Activated CD4-positive, alpha-beta T cell treated with anti-CD3 and anti-CD28 coated beads, Interleukin-2, amount 50 U/mL, for 24 hours (primary cell): ENCODE measurements at regions not wholly inside any gene's neighbourhood (a gene's known extent, or its start where the extent isn't known, plus 50 kb on each side); places are given as distances from the start of the nearest gene placed in this dataset.
"Not testable (repeated sequence)": the region's sequence is repeated elsewhere in the genome, so short reads cannot be mapped to it uniquely, and the experiment has no call there.

ENCODE experiments used
- DNase-seq, 2 donors: peaks; one replicate each; pipeline ENCODE4 v3.0.0-alpha.2; 2020; ENCODE audit warnings: low read depth in 1 of 2, low spot score in 1 of 2

DNA sequence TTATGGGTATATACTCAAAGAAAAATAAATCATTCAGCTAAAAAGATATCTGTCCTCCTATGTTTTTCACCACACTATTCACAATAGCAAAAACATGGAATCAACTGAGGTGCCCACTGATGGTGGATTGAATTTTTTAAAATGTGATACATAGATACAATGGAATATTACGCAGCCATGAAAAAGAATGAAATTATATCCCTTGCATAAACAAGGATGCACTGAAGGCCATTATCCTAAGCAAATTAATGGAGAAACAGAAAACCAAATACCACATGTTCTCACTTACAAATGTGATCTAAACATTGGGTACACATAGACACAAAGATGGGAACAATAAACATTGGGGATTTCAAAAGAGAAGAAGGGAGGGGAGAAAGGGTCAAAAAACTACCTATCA is 964.2 kb upstream of the IGFBP7 start:
- no peak for DNase-seq

- no peak for DNase-seq
These were observed 960.5 kb upstream of the IGFBP7 start for GRCh38 chr4:58070726-58071125.

DNA sequence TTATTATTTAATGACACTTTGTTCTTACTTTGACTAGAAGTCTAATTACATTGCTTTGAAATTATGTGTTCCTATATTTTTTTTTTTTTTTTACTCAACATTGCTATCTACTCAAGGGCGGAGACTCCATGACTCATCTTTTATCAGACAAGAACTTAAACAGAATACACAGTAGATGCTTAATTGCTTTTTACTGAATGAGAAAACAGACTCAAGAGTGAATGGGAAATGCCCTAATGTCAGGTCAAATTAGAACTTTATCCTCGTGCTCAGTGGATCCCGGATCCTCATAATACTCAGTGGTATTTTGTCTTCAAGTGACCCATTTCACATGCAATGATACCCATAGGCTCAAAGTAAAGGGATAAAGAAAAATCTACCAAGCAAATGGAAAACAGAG is 954.5 kb upstream of the IGFBP7 start:
- no peak for DNase-seq

DNA sequence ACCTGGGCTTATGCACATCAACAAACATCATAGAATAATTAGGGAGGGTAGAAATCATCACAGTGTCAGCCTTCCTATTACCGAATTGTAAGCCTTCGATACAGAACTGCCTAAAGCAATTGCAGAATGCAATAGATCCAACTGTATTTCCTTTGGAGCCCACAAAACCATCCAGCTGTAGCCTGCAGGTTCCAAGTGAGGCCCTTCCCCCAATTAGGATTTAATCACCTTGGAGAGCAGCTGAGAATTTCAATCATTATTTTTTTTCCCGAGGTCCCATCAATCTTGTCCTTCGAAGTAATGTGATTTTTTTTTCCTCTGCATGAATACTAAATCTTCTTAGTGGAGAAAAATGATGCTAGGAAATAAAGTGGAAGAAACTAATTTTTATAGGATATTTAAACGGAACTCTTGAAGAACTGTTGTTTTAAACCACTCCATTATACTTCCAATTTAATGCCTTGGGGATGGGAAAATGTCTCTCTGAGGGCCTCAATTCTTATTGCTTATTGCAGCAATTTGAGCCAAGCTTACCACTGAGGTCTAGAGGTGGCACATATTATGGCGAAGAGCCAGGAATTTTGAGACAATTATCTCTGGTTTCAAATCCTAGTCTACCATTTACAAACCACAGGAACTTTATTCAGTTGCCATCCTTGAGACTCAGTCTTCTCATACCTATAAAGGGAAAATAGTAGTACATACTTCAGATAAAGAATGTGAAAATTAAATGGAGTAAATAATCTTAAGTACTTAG is 953.4 kb upstream of the IGFBP7 start:
- DNase-seq = no peak

DNA sequence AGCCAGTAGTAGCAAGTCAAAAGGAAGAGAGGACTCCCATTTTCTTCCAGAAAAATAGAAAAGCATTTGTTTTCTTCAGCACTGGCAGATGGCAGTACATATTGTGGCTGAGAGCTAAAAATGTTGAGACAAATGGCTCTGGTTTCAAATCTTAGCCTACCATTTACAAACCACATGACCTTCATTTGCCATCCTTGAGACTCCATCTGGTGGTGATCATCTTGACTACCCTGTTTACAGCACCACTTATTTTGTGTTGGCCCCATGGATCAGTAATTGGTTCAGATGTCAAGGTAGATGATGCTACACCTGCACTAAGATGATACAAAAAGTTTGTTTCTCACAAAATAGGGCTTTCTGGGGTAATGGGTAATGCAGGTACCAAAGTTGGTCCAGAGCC is 951.8 kb upstream of the IGFBP7 start:
- DNase-seq = no peak

GRCh38 chr4:58050439-58050838 is 940.3 kb upstream of the IGFBP7 start:
- DNase-seq = no peak

DNA sequence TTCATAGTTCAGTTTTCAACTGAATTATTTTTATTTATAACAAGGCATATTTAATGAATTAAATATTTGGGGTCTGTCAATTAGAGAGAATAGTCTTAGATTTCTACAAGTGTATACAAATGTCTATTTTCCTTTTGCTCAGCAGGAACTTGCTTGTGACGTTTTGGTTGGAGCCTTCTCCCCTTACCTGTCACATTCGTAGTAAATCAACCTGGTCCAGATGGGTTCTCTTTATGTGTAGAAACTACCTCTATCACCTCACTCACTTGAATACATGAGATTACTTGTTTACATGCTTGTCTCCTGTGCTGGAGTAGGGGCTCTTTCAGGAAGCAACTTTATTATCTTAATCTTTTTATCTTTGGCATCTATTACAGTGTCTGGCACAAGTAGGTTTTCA is 938.3 kb upstream of the IGFBP7 start:
- DNase-seq = no peak

GRCh38 chr4:58042176-58042575 is 932.0 kb upstream of the IGFBP7 start:
- DNase-seq = no peak

DNA sequence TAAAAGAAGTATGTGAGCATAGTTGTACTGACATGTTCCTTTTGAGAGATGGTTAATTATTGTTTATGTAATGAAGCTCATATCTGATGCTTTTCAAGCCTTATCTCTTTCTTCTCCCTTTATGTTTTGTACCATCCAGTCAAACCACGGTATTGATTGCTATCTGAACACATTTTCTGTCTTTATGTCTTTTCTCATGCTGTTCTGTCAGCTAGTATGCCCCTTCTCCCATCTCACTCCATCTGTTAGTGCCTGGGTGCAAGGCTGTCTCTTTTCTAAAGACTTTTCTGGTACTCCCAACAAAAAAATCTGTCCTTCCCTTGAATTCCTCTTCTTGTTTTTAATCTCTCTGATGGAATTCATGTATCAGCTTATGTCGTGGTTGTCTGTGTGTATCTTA is 883.8 kb upstream of the IGFBP7 start:
- DNase-seq = no peak

GRCh38 chr4:57989430-57989829 is 879.2 kb upstream of the IGFBP7 start:
- no peak for DNase-seq

GRCh38 chr4:57985161-57985560 is 875.0 kb upstream of the IGFBP7 start:
- no peak for DNase-seq

GRCh38 chr4:57981123-57981522 is 870.9 kb upstream of the IGFBP7 start:
- DNase-seq = no peak

GRCh38 chr4:57974821-57975220 is 864.6 kb upstream of the IGFBP7 start:
- DNase-seq = no peak

DNA sequence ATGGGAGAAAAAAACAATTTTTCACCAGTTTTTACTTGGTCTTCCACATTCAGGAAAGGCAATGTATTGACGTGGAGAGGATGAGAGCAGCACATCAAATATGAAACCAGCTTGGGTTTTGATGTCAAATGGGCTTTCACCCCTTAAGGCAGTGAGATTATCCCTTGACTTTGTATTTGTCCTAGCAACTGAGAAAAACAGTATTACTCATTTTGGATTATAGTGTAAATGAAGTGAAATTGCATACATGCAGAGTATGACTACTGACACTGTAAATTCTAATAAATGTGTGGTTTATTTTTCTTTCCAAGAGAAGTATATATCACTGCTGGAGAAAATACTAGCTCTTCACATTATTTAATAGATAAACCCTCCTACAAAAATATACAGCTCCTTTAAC is 863.6 kb upstream of the IGFBP7 start:
- no peak for DNase-seq

- DNase-seq = no peak
These were observed 861.1 kb upstream of the IGFBP7 start for GRCh38 chr4:57971261-57971660.

GRCh38 chr4:57966987-57967760 is 857.0 kb upstream of the IGFBP7 start:
- DNase-seq = no peak

- DNase-seq = not testable (repeated sequence)
These were observed 855.2 kb upstream of the IGFBP7 start for GRCh38 chr4:57965431-57965830.

GRCh38 chr4:57945298-57945697 is 835.1 kb upstream of the IGFBP7 start:
- no peak for DNase-seq

GRCh38 chr4:57943682-57944081 is 833.5 kb upstream of the IGFBP7 start:
- DNase-seq = no peak

DNA sequence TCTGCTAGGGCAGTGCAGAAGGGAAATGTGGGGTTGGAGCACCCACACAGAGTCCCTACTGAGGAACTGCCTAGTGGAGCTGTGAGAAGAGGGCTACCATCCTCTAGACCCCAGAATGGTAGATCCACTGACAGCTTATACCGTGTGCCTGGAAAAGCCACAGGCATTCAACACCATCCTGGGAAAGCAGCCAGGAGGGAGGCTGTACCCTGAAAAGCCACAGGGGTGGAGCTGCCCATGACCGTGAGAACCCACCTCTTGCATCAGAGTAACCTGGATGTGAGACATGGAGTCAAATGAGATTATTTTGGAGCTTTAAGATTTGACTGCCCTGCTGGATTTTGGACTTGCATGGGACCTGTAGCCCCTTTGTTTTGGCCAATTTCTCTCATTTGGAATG is 827.1 kb upstream of the IGFBP7 start:
- not testable (repeated sequence) for DNase-seq

GRCh38 chr4:57926311-57926710 is 816.1 kb upstream of the IGFBP7 start:
- DNase-seq = no peak

- no peak for DNase-seq
These were observed 814.8 kb upstream of the IGFBP7 start for GRCh38 chr4:57924951-57925350.

DNA sequence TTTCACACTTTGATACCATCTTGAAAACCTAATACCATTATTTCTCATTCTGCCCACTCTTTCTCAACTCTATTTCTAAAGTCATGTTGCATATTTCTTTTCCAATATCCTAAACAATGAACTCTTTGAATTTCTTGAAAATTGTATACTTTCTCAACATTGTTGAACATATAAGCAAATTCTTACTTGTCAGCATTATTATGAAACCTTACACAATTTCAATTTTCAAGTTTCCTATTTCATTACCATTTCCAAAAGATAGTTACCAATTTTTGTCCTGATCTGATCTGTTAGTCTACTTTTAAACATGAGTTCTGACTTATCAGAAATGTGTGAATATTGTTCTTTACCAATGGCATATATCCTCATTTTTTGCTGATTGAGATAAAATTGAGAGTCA is 806.3 kb upstream of the IGFBP7 start:
- DNase-seq = no peak
